IMR-90 (cell line): ENCODE measurements at regions not wholly inside any gene's neighbourhood (a gene's known extent, or its start where the extent isn't known, plus 50 kb on each side); places are given as distances from the start of the nearest gene placed in this dataset.
A peak's percentile ranks its signal among the peaks of the same experiment; 100 is the strongest.

Experiments
- ATAC-seq: fragments of 200-7000 bp; cut with Tn5 transposase; 2 replicates; pipeline ENCODE4 v1.9.1; 2020; ENCODE audit warnings: low read depth, mild to moderate bottlenecking, moderate library complexity
- BruUV-seq: library from RNA; stranded (reverse); fragments of 400-500 nt; replicated peaks from 2 replicates; lab custom pipeline; 2021; lab: Mats Ljungman, UMichigan
- CTCF ChIA-PET: fragments of 300-600 bp; formaldehyde crosslinking; extraction: SDS; loops from one replicate; lab custom pipeline; 2021; ENCODE audit warnings: antibody characterized with exemption; lab: Yijun Ruan, JAX
- POLR2A ChIA-PET: fragments of 300-600 bp; sonication (Branson Sonifier 250); formaldehyde crosslinking; loops from one replicate; lab custom pipeline; 2022; ENCODE audit warnings: antibody characterized with exemption; ENCODE audit not compliant: unreplicated experiment; lab: Charles Lee
- DNase-seq: peaks from one replicate; pipeline ENCODE4 v3.0.0; 2013
- H2AFZ ChIP-seq: replicated peaks from 2 replicates; pipeline ENCODE3; 2013; ENCODE audit warnings: low read length, mild to moderate bottlenecking; ENCODE audit not compliant: poor library complexity
- H2AK5ac ChIP-seq: 2 replicates; pipeline ENCODE4 v1.6.1; 2013; ENCODE audit warnings: low read depth, low read length, inconsistent platforms
- H2AK9ac ChIP-seq: replicated peaks from 2 replicates; pipeline ENCODE3; 2013; ENCODE audit warnings: mild to moderate bottlenecking, low read depth, low read length, moderate library complexity; ENCODE audit not compliant: poor library complexity
- H2BK120ac ChIP-seq: 2 replicates; pipeline ENCODE4 v1.6.1; 2013; ENCODE audit warnings: low read depth, low read length, inconsistent platforms
- H2BK15ac ChIP-seq: 3 replicates; pipeline ENCODE4 v1.6.1; 2013; ENCODE audit warnings: low read depth, low read length, inconsistent platforms
- H2BK20ac ChIP-seq: 2 replicates; pipeline ENCODE4 v1.6.1; 2013; ENCODE audit warnings: low read depth, mild to moderate bottlenecking, inconsistent platforms, low read length, moderate library complexity
- H2BK5ac ChIP-seq: 2 replicates; pipeline ENCODE4 v1.6.1; 2013; ENCODE audit warnings: mild to moderate bottlenecking, low read depth, low read length, inconsistent platforms; ENCODE audit not compliant: poor library complexity, severe bottlenecking
- H3K14ac ChIP-seq: replicated peaks from 2 replicates; pipeline ENCODE4 v1.6.1; 2013; ENCODE audit warnings: low read depth, low read length, inconsistent platforms
- H3K18ac ChIP-seq: 2 replicates; pipeline ENCODE4 v1.6.1; 2013; ENCODE audit warnings: low read depth, low read length, control low read depth
- H3K23ac ChIP-seq: 2 replicates; pipeline ENCODE4 v1.6.1; 2013; ENCODE audit warnings: low read depth, low read length, inconsistent platforms
- H3K27ac ChIP-seq: 2 replicates; pipeline ENCODE4 v1.5.1; 2013; ENCODE audit warnings: mild to moderate bottlenecking, control low read depth, low read length; ENCODE audit not compliant: insufficient read depth
- H3K27me3 ChIP-seq: 2 replicates; pipeline ENCODE4 v1.6.1; 2013; ENCODE audit warnings: low read length; ENCODE audit not compliant: control insufficient read depth, insufficient read depth
- H3K36me3 ChIP-seq: 2 replicates; pipeline ENCODE4 v1.6.1; 2013; ENCODE audit warnings: low read length, mixed read lengths; ENCODE audit not compliant: control insufficient read depth, insufficient read depth
- H3K4ac ChIP-seq: 2 replicates; pipeline ENCODE4 v1.6.1; 2013; ENCODE audit warnings: low read depth, low read length, inconsistent platforms
- H3K4me1 ChIP-seq: 2 replicates; pipeline ENCODE4 v1.6.1; 2013; ENCODE audit warnings: low read length, mixed read lengths; ENCODE audit not compliant: control insufficient read depth, insufficient read depth
- H3K4me2 ChIP-seq: 2 replicates; pipeline ENCODE4 v1.6.1; 2013; ENCODE audit warnings: low read depth, mild to moderate bottlenecking, control low read depth, low read length, moderate library complexity
- H3K4me3 ChIP-seq: 2 replicates; pipeline ENCODE4 v1.5.1; 2013; ENCODE audit warnings: low read depth, mild to moderate bottlenecking, control low read depth, low read length, moderate library complexity; ENCODE audit not compliant: insufficient read depth
- H3K56ac ChIP-seq: 2 replicates; pipeline ENCODE4 v1.6.1; 2013; ENCODE audit warnings: low read length, inconsistent platforms; ENCODE audit not compliant: insufficient read depth; ENCODE audit errors: extremely low read depth
- H3K79me1 ChIP-seq, 2 experiments: 2 replicates each; pipeline ENCODE4 v1.6.1; 2013; ENCODE audit warnings: low read length in 2 of 2, inconsistent platforms in 1 of 2, low read depth in 1 of 2
- H3K9ac ChIP-seq: 2 replicates; pipeline ENCODE4 v1.6.1; 2013; ENCODE audit warnings: low read depth, low read length, control low read depth
- H3K9me1 ChIP-seq: 2 replicates; pipeline ENCODE4 v1.6.1; 2013; ENCODE audit warnings: low read length, inconsistent platforms; ENCODE audit not compliant: insufficient read depth
- H3K9me3 ChIP-seq: 2 replicates; pipeline ENCODE4 v1.6.1; 2013; ENCODE audit warnings: low read length; ENCODE audit not compliant: control insufficient read depth, insufficient read depth
- H4K20me1 ChIP-seq: 2 replicates; pipeline ENCODE4 v1.6.1; 2013; ENCODE audit warnings: low read length, inconsistent platforms; ENCODE audit not compliant: insufficient read depth
- H4K5ac ChIP-seq: 2 replicates; pipeline ENCODE4 v1.6.1; 2013; ENCODE audit warnings: mild to moderate bottlenecking, low read depth, low read length, control low read depth
- H4K8ac ChIP-seq, 2 experiments: 2 replicates each; pipeline ENCODE4 v1.6.1; 2013; ENCODE audit warnings: low read depth in 2 of 2, low read length in 2 of 2, control low read depth in 1 of 2, inconsistent platforms in 1 of 2
- H4K91ac ChIP-seq: 2 replicates; pipeline ENCODE4 v1.6.1; 2013; ENCODE audit warnings: low read depth, low read length, inconsistent platforms; ENCODE audit not compliant: insufficient read depth
- BHLHE40 ChIP-seq: fragments of 150-350 bp; IDR thresholded peaks from 2 replicates; pipeline ENCODE4 v1.6.1; 2016; ENCODE audit warnings: mild to moderate bottlenecking, low read depth, low read length
- CHD1 ChIP-seq: IDR thresholded peaks from 2 replicates; pipeline ENCODE4 v1.6.1; 2012; ENCODE audit warnings: low read depth, low read length, improper control_type of control experiment
- MAFK ChIP-seq: IDR thresholded peaks from 2 replicates; pipeline ENCODE4 v1.6.1; 2012; ENCODE audit warnings: low read depth, low read length, improper control_type of control experiment
- MAZ ChIP-seq: IDR thresholded peaks from 2 replicates; pipeline ENCODE4 v1.6.1; 2012; ENCODE audit warnings: low read depth, mild to moderate bottlenecking, low read length, improper control_type of control experiment, moderate library complexity, borderline replicate concordance
- POLR2A ChIP-seq: IDR thresholded peaks from 2 replicates; pipeline ENCODE4 v1.6.1; 2012; ENCODE audit warnings: mild to moderate bottlenecking, low read depth, low read length
- RCOR1 ChIP-seq: IDR thresholded peaks from 2 replicates; pipeline ENCODE4 v1.6.1; 2012; ENCODE audit warnings: mild to moderate bottlenecking, low read length, improper control_type of control experiment; ENCODE audit not compliant: insufficient replicate concordance
- WGBS, 2 experiments: methylation state at CpG; one replicate each; pipeline versions ENCODE4 v1.1.5 to v1.1.7; 2013; ENCODE audit warnings: missing lambda C conversion rate in 2 of 2; ENCODE audit not compliant: insufficient read length in 1 of 2; ENCODE audit errors: extremely low coverage in 2 of 2; 5-methylcytosine and 5-hydroxymethylcytosine counted together
- dilution Hi-C: fragments of 300-500 bp; cut with HindIII; formaldehyde crosslinking; loops from one replicate; pipeline ENCODE4 v1.14.3; 2018; ENCODE audit warnings: low sequenced_read_pairs; ENCODE audit not compliant: unreplicated experiment
- in situ Hi-C: fragments of 300-500 bp; cut with MboI; formaldehyde crosslinking; loops from 3 replicates; pipeline ENCODE4 v1.14.3; 2019; ENCODE audit warnings: low sequenced_read_pairs, inconsistent platforms, mixed read lengths
- intact Hi-C: fragments of 100-400 bp; cut with micrococcal nuclease; formaldehyde crosslinking; loops from 2 replicates; pipeline ENCODE4 v1.10.0; 2022
- TF ChIP-seq, protein P1 (sequence below): fragments of 150-350 bp; IDR thresholded peaks from 2 replicates; pipeline ENCODE4 v1.6.1; 2017; ENCODE audit warnings: mild to moderate bottlenecking, antibody characterized with exemption, low read length, low read depth
- TF ChIP-seq, protein P2 (sequence below): fragments of 150-350 bp; IDR thresholded peaks from 2 replicates; pipeline ENCODE4 v1.6.1; 2016; ENCODE audit warnings: low read depth, mild to moderate bottlenecking, low read length, moderate library complexity, borderline replicate concordance

DNA sequence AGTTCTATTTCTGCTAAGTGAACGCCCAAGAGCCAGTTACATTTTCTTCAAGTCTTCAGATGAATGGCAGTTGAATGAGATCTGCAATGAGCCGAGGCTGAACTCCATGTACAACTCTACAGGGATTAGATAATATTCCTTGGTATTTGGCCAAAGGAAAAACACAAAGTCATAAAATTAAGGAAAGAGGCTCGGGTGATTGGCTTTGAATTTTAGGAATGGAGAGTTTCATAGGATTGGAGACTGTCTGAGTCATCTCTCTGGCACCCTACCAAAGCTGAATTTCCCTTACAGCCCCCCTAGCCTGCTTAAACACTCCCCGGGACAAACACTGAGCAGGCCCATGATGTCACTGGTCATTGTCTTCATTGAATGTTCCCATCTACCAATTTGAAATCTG, 188.0 kb upstream of the C1QTNF7 start:
- CTCF ChIA-PET, result interaction anchor here (0.6 kb wide), 1 partner anchor 17 kb away, joined by 3 read pairs; no protein-coding TSS in a partner anchor

More for the DNA sequence above, 188.0 kb upstream of the C1QTNF7 start:
- H4K91ac ChIP-seq, result no peak overlapping the region
- no peak overlapping the region for H3K4me2 ChIP-seq
- no TSS peak for BruUV-seq
- H2BK20ac ChIP-seq, result 0 out of 2 replicates have a peak overlapping the region, but pooled peaks have one; percentile 60
- H2BK15ac ChIP-seq, result 0 out of 3 replicates have a peak overlapping the region, but pooled peaks have one; percentile 32
- no peak overlapping the region for H2AFZ ChIP-seq
- H4K5ac ChIP-seq, result no peak overlapping the region
- intact Hi-C loops, result loop anchor here (5.0 to 10.0 kb wide), 3 partner anchors 102 to 765 kb away; no protein-coding TSS in a partner anchor
- no peak overlapping the region for H3K18ac ChIP-seq
- H3K23ac ChIP-seq, result no peak overlapping the region
- dilution Hi-C loops, result no loop called here
- H2BK5ac ChIP-seq, result no peak overlapping the region
- no peak overlapping the region for H2AK9ac ChIP-seq
- DNase-seq (peak; percentile 32), ATAC-seq (no peak)
- H3K14ac ChIP-seq, result no peak overlapping the region
- no peaks in the 10 kb centered on the region for H3K27me3 ChIP-seq
- H4K20me1 ChIP-seq, result no peaks in the 10 kb centered on the region
- no peaks in the 10 kb centered on the region for H3K9me3 ChIP-seq
- H3K79me1 ChIP-seq, result no peaks in the 10 kb centered on the region
- TF ChIP-seq MAZ (no peak), BHLHE40 (no peak), POLR2A (no peak), CHD1 (no peak), RCOR1 (no peak), MAFK (no peak)
- TF ChIP-seq, protein P1, sequence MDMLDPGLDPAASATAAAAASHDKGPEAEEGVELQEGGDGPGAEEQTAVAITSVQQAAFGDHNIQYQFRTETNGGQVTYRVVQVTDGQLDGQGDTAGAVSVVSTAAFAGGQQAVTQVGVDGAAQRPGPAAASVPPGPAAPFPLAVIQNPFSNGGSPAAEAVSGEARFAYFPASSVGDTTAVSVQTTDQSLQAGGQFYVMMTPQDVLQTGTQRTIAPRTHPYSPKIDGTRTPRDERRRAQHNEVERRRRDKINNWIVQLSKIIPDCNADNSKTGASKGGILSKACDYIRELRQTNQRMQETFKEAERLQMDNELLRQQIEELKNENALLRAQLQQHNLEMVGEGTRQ, result no peak
- TF ChIP-seq, protein P2, sequence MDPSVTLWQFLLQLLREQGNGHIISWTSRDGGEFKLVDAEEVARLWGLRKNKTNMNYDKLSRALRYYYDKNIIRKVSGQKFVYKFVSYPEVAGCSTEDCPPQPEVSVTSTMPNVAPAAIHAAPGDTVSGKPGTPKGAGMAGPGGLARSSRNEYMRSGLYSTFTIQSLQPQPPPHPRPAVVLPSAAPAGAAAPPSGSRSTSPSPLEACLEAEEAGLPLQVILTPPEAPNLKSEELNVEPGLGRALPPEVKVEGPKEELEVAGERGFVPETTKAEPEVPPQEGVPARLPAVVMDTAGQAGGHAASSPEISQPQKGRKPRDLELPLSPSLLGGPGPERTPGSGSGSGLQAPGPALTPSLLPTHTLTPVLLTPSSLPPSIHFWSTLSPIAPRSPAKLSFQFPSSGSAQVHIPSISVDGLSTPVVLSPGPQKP, result no peak
- no peak overlapping the region for H3K9ac ChIP-seq
- H3K4ac ChIP-seq, result 0 out of 2 replicates have a peak overlapping the region, but pooled peaks have one; percentile 15
- H3K9me1 ChIP-seq, result peaks cover 9% of the 10 kb centered on the region; the same call in 1 of the 2 replicates
- H3K27ac ChIP-seq, result no peak overlapping the region
- 50% methylated on average over 1 of the region's 4 CpGs; no CpG with 5 or more reads in 1 of the 2 experiments for WGBS, 2 experiments
- no peak overlapping the region for H2BK120ac ChIP-seq
- peaks cover 10% of the 10 kb centered on the region for H3K4me1 ChIP-seq
- H3K36me3 ChIP-seq, result no peaks in the 10 kb centered on the region
- no peak overlapping the region for H3K4me3 ChIP-seq
- in situ Hi-C loops, result loop anchor here (5.0 kb wide), 1 partner anchor 217 kb away; no protein-coding TSS in a partner anchor
- POLR2A ChIA-PET, result no interaction called here
- H3K56ac ChIP-seq, result no peak overlapping the region
- H2AK5ac ChIP-seq, result no peak overlapping the region
- H4K8ac ChIP-seq, result no peak overlapping the region
